NCI-H82 treated with DMSO at 0.1 percent for 48 hours (cell line): ENCODE measurements at regions not wholly inside any gene's neighbourhood (a gene's known extent, or its start where the extent isn't known, plus 50 kb on each side); places are given as distances from the start of the nearest gene placed in this dataset.
"Not testable (repeated sequence)": the region's sequence is repeated elsewhere in the genome, so short reads cannot be mapped to it uniquely, and the experiment has no call there.

ENCODE experiments used
- DNase-seq: peaks from one replicate; lab custom pipeline; 2025; ENCODE audit not compliant: unreplicated experiment; lab: John Stamatoyannopoulos, UW

DNA sequence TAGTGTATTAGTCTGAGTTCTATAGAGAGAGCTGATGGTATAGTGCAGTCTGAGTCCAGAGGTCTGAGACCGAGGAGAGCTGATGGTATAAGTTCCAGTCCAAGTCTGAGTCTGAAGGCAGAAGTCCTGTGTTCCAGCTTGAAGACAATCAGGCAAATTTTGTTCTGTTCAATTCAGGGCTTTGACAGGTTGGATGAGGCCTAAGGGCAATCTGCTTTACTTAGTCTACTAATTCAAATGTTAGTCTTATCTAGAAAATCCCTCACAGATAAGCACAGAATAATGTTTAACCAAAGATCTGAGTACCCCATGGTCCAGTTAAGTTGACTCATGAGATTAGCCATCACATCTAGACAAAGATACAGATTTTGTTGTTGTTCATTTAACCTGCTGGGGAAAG is 303.0 kb upstream of the KLF4 start:
- DNase-seq, result no peak

DNA sequence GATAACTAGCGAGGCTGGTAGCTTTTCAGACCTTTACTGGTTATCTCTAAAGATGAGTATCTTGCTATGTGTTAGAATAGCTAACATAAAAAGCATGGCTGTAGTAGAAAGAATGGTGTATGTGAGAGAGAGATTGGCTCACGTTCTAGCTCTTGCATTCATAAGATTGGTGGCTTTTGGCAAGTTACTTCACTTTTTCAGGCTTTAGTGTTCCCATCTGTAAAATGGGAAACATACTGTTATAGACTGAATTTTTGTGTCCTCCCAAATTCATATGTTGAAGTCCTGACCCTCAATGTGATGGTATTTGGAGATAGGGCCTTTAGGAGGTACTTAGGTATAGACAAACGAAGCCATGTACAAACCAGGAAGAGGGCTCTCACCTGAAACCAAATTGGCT is 302.4 kb upstream of the KLF4 start:
- DNase-seq, result no peak

DNA sequence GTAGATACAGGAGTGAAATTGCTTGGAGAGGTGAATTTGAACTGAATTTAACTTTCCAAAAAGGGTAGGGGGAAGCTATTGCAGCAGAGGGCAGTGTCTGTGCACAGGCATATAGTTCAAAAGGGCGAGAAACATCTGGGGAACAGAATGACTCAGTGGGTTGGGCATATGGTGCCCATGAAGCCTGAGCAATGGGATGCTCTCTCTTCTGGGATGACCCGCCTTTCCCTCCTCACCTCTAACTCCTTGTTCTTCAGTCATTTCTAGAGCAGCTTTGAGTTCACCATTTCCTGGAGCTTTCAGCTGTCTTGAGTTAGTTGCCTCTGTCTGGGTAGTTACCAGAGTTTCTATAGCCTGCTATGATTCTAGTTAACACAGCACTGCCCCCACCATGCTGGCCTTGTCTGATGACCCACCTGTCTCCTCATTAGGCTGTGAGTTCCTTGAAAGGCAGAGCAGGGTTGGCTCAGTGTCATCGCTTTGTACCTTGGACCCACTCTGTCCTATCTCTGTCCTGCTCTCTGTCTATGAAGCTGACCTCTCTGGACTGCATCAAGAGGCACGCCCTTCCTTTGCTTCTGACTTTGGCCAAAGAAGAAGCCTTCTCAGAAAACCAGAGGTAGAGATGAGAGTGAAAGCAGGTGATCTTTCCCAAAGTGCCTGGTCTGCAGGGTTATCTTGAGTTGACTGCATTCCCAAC is 299.6 kb upstream of the KLF4 start:
- no peak for DNase-seq

DNA sequence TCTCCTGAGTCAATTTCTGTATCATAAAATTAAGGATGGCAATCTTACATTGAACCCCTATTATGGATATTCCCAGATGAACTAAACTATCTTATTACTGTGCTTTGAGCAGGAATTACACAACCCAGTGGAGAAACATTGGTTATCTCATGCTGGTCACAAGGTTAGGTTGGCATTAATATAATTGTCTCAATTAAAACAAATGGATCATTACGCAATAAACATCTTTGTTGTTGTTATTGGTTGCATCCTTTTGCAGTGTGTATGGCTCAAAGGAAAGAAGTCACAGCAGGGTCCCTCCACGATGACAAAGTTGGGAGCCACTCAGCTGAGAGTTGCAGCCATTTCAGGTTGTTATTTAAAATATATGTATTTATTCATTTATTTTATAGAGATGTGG is 297.0 kb upstream of the KLF4 start:
- DNase-seq, result no peak

DNA sequence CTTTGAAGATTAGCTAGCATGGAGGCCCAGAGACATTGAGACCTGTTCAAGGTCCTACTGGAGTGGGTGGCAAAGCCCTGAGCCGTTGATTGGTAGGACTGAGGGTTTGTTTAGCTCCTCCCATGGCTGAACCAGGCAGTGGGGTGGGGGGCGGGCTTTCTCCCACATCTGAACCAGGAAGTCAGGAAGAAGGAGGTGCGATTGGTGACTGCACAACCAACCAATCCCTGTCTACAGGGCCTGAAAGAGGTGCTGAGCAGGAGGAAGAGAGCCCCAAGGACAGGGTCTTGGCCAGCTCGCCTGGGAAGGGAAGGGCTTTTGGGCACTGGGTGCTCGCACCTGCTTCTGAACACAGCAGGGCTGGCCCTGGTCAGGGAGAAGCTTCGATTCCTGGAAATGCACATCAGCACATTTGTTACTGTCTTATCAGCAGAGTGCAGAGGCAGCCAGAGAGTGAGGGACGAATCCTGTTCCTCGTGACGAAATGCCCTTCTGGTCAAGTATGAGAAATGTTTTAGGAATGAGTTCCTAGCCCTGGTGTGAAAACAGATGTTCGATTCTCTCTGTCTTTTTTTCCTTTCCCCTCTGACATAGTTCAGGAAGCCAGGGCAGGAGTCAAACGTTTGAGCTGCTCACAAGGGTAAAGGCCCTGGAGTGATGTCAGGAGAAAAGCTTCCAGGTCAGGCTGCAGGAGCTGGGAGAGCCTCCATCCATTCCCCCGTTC is 294.8 kb upstream of the KLF4 start:
- DNase-seq, result no peak

DNA sequence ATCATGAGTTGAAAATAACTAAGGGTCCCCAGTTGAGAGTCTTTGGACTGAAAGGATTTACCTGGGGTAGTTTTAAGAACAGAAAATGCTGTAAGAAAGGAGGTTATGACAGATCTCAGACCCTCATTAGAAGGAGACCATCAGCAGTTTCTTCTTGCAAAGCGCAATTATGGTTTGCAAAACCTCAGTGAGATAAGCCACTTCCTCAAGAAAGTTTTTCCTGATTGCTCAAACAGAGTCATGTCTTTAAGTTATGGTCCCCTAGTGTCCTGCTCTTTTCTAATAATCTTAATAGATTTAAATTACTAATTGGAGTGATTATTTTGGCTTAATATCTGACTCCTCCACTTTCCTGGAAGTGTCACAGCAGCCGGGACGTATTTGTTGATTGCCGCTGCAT is 293.2 kb upstream of the KLF4 start:
- no peak for DNase-seq

DNA sequence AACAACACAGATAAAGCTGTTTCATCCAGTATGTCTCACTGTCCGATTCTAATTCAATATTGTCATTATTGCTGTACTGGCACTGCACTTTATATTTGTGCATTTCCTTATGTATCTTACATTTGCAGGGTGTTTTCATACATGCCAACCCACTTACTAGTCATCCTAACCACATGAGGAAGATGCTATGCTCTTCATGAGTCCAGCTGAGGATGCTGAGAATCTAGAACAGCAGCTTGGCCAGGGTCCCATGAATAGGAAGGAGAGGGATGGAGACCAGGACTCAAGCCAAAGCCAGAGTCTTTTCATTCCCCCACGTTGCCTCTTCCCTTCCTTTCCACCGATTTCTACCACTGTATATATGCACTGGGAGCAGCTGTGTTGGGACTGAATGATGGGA is 292.8 kb upstream of the KLF4 start:
- DNase-seq, result no peak

DNA sequence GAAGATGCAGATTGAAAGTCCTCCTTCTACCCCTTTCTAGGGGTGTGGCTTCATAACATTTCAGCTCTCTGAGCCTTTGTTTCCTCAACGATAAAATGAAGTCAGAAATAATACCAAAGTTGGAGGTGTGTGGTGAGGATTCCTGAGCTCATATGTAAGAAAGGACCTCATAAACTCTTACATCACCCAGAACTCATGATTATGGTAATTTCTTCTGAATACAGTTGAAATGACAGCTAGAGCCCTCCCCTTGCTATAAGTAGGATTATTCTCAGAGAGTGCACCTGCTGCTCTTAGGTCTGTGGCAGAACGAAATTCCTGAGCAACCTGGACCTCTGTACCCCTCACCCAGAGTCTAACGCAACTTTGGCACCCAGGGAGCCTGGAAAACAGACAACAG is 291.4 kb upstream of the KLF4 start:
- no peak for DNase-seq

DNA sequence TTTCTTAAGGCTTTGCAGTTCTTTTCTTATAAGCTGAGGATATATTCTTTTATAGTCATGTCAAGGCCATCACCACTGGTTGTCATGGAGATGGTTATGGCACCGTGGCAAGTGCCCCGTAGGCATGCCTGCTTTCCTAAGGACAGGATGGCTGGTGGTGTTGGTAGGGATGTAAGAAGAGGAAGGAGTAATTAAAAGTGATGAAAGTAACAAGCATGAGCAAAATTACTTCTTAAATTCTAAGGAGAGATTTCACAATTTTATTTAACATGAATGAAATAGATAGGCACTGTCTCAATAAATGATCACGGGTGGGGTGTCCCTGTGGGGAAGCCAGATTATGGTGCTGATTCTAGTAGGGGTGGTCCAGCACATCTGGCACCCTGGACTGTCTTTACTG is 290.2 kb upstream of the KLF4 start:
- DNase-seq, result no peak

DNA sequence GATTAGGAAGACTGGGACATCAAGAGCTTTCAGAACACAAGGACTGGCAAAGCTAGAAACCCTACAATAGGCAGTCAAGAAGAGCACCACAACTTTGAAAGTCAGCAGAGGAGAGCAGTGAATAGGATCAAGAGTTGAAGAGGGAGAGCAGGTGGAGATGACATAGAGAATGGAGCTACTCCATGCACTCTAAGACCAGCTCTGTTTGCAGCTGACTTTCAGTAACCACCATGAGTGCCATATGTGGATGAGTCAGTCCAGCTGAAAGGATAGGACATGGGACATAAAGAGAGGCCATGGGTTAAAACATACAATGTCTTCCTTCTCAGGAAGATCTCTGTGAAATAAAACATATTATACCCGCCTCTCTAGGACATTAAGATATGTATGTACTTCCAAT is 289.1 kb upstream of the KLF4 start:
- DNase-seq, result no peak

DNA sequence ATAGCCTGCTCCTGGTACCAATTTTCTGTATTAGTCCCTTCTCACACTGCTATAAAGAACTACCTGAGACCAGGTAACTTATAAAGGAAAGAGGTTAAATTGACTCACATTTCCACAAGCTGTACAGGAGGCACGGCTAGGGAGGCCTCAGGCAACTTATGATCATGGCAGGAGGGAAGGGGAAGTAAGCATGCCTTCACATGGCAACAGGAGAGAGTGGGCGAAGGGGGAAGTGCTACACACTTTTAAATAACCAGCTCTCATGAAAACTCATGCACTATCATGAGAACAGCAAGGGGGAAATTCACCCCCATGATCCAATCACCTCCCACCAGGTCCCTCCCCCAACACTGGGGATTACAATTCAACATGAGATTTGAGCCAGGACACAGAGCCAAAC is 284.5 kb upstream of the KLF4 start:
- not testable (repeated sequence) for DNase-seq

DNA sequence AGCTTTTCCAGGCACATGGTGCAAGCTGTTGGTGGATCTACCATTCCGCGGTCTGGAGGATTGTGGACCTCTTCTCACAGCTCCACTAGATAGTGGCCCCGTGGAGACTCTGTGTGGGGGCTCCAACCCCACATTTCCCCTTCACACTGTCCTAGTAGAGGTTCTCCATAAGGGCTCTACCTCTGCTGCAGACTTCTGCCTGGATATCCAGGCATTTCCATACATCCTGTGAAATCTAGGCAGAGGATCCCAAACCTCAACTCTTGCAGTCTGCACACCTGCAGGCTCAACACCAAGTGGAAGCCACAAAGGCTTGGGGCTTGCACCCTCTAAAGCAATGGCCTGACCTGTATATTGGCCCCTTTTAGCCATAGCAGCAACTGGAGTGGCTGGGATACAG is 283.4 kb upstream of the KLF4 start:
- no peak for DNase-seq

DNA sequence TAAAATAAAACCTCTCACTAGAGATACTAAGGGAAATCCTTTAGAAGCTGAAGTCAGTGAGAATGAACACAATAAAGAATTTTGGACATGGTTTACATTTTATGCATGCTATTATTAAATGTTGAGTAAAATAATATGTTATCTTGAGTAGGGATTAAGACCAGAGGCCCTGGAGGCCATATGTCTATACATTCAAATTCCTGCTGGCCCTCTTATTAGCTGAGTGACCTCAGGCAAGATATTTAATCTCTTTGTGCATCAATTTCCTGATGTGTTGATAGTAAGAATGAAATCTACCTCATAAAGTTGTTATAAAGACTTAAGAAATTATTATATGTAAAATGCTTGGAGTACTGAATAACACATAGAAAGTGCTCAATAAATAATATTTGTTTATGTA is 281.1 kb upstream of the KLF4 start:
- no peak for DNase-seq

DNA sequence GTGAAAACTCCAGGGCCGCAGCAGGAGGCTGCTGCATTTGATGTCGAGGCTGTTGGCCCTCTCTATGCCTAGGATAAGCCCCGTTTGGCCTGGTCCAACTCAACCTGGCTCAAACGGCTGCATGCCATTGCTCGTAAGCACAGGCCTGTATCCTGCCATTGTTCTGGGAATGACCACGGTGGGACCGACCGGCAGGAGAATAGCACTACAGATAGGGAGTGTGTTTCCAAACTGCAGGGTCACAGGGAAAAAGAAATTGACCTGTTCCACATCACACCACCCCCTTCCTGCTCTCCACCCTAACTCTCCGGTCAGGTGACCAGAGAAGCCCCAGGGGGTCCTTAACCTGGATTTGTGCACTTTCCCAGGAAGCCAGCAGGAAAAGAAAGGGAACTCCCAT is 278.7 kb upstream of the KLF4 start:
- no peak for DNase-seq

DNA sequence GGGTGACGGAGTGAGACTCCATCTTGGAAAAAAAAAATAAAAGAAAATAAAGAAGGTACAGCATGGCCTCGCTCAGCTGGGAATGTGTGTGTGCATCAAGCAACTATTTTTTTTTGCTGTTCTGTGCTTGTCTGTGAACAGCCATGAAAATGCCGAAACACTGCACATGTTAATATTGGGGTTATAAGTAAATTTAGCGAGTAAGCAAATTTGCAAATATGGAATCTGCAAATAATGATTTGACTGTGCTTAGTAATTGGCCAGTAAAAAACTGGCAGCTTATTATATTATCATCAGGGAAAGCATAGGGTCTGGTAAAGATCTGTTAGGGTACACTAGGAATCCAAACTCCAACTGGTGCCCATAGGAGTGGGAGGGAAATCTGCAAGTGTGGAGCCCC is 278.1 kb upstream of the KLF4 start:
- no peak for DNase-seq

DNA sequence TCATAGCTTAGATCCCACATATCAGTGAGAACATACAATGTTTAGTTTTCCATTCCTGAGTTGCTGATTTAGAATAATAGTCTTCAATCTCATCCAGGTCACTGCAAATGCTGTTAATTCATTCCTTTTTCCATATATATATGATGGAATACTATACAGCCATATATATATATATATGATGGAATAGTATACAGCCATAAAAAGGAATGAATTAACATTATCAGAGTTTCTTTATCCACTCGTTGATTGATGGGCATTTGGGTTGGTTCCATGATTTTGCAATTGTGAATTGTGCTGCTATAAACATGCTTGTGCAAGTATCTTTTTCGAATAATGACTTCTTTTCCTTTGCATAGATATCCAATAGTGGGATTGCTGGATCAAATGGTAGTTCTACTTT is 273.9 kb upstream of the KLF4 start:
- not testable (repeated sequence) for DNase-seq

DNA sequence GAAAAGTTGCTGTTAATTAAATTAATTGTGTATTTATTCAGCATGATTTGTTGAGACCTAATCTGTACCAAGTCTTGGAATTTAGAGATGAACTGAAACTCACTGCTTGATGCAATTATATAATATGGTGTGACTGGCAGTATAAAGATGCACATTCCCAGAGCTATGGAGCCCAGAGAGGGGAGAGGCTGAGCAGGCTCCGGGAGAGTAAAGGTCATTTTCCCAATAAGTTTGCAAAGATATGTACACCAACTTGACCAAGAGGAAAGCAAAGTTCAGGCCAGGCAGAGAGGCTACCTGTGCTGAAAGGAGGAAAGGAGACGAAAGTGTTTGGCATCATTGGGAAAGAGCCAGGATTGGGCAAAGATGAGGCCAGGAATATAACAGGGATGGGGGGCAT is 271.7 kb upstream of the KLF4 start:
- no peak for DNase-seq

DNA sequence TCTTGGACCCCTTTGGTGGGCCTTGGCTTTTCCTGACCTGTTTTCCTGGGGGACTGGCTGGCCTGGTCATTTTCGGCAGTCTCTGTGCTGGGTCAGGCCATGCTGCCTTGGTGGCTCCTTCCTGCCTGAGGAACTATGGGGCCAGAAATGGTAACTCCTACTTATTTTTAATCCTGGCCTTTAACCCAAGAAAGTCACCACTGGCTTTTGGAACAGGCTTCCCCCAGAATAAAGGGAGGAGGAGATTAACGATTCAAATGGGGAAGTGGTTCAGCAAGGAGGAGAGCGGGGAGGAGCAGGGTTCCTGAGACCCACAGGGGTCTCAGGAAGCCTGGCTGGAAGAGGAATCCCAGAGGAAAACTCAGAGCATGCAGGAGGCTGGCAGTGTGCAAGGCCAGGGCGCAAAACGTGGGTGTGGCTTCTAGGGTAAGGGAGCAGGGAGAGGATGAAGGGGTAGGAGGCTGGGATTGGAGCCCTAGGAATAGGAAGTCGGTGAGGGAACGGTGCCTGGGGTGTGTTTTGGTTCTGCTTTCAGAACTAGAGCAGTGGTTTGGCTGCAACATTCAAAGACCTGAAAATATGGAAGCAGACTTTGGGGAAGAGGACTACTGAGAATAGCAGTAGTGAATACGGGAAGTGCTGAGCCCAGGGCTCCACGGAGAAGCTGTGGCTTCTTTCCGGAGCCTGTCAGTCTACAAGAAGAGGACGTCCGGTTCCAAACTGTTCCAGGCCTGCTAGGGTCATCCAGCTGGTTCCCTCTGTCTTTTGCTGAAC is 271.1 kb upstream of the KLF4 start:
- no peak for DNase-seq

DNA sequence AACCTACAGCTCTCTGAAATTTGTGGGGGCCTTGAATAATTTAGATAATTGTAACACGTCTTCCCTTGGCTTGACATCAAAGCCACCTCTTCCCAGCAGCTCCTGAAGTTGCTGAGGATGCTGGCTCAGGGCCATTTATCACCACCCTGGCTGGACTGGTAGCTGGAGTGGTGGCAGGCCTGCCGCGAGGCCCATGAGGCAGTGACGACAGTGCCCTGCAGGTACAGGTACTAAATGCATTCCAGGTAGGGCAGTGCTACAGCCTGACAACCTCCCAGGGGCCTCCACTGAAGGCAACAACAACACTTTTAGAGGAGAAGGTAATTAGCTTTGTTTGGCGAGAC is 270.2 kb upstream of the KLF4 start:
- no peak for DNase-seq

DNA sequence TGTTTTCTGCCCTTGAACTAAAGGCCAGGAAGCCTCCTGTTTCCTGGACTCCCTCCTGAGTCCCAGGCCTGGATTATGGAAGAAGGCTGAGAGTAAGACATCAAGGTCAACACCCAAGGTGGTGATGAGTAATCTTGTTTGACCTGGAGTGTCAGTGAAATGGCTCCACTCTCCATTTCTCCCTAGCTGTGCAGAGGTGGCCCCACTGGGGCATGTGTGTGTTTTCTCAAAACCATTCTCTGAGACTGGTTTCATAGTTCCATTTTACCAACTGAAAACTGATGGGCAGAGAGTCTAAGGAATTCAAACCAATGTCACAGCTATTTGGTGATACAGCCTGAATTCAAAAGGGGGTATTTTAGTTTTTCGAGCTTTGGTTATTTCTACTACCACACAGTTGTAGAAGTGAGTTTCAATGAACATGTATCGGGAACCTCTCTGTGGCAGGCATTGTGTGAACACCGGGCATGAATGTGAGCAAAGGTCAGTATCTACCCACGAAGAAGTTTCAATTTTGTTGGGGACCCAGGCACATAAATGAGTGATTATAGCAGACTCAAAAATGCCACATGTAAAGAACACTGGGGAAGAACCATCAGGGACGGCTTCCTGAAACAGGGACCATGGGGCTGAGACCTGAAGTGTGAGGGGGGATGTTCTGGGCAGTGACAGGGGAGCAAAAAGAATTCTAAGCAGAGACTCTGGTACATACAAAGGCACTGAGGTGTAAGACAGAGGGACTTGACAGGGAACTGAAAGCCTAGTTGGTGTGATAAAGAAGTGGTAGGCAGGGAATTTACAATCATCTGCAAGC is 269.6 kb upstream of the KLF4 start:
- no peak for DNase-seq

DNA sequence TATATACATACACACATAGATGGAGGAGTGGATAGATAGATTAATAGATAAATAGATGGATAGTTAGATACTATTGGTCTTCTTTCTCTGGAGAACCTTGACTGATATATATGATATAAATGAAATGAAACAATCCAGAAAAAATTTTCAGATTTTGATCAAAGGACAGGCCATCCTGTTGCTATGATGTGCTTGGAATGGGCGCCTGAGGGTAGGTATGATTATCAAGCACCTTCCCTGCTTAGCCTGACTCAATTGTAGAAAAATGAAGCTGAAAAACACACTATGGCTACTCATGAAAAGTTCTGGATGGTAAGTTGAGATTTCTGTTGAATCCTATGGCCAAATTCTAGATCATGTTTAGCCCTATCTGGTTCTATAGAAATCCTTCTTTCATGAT is 266.5 kb upstream of the KLF4 start:
- DNase-seq, result no peak

DNA sequence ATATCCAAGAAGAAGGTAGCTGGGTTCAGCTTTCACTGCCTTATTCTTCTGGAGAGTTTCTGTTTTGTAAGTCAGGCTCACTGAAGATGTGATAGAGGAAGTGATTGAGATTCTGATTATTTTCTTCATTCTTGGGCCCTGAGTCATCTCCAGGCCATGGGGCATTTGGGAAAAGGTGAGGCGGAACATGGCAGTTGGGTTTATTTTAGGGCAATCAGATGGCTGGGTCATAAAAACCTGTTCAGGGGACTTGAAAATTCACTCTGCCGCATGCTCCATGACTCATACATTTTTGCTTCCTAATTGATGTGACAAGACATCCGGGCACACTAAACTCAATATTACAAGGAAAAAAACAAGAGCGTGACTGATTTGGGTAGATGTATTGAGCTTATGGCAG is 265.7 kb upstream of the KLF4 start:
- DNase-seq, result no peak
